ENCODE measurements at regions not wholly inside any gene's neighbourhood (a gene's known extent, or its start where the extent isn't known, plus 50 kb on each side); places are given as distances from the start of the nearest gene placed in this dataset.

- BruUV-seq (replicated peaks), result no TSS peak
- SMC1A ChIA-PET (ENCODE audit: uncharacterized antibody, unreplicated experiment), result no interaction called here
- in situ Hi-C loops (cut with MboI), result no loop called here
- H3K27ac ChIP-seq (ENCODE audit: control insufficient read depth, insufficient read depth), result no peak overlapping the region
- H4K20me1 ChIP-seq (ENCODE audit: control insufficient read depth, insufficient read depth), result no peaks in the 10 kb centered on the region
- H3K79me2 ChIP-seq (ENCODE audit: control insufficient read depth, insufficient read depth, low read length), result no peaks in the 10 kb centered on the region
- no peak overlapping the region for H3K9ac ChIP-seq (ENCODE audit: control insufficient read depth, insufficient read depth, low read length)
- DNase-seq (ENCODE audit: low read depth, low spot score) (no peak), FAIRE-seq (no peak), ATAC-seq (no peak)
- intact Hi-C loops (cut with micrococcal nuclease; ENCODE audit: unreplicated experiment), result no loop called here
- CTCF ChIA-PET, result no interaction called here
- TF ChIP-seq TAF1 (IDR thresholded peaks at IDR 0.05; ENCODE audit: borderline replicate concordance, low read depth, low read length) (no peak), EZH2 (IDR thresholded peaks at IDR 0.05; ENCODE audit: borderline replicate concordance, control insufficient read depth, low read depth, low read length) (no peak), WRNIP1 (IDR thresholded peaks at IDR 0.05; ENCODE audit: borderline replicate concordance, low read depth, low read length) (no peak), SIX5 (IDR thresholded peaks at IDR 0.05; ENCODE audit: low read depth, low read length, severe bottlenecking) (no peak), ZBED1 (IDR thresholded peaks at IDR 0.05; ENCODE audit: borderline replicate concordance) (no peak), NFXL1 (IDR thresholded peaks at IDR 0.05; ENCODE audit: borderline replicate concordance) (no peak), SUPT20H (IDR thresholded peaks at IDR 0.05; ENCODE audit: borderline replicate concordance, control insufficient read depth, low read depth, low read length) (no peak), RUNX3 (IDR thresholded peaks at IDR 0.05; ENCODE audit: low read length) (no peak), CEBPB (IDR thresholded peaks at IDR 0.05; ENCODE audit: borderline replicate concordance in 1 of 2, low read depth in 2 of 2, low read length in 2 of 2) (no peak)
- TF ChIP-seq, protein P1, sequence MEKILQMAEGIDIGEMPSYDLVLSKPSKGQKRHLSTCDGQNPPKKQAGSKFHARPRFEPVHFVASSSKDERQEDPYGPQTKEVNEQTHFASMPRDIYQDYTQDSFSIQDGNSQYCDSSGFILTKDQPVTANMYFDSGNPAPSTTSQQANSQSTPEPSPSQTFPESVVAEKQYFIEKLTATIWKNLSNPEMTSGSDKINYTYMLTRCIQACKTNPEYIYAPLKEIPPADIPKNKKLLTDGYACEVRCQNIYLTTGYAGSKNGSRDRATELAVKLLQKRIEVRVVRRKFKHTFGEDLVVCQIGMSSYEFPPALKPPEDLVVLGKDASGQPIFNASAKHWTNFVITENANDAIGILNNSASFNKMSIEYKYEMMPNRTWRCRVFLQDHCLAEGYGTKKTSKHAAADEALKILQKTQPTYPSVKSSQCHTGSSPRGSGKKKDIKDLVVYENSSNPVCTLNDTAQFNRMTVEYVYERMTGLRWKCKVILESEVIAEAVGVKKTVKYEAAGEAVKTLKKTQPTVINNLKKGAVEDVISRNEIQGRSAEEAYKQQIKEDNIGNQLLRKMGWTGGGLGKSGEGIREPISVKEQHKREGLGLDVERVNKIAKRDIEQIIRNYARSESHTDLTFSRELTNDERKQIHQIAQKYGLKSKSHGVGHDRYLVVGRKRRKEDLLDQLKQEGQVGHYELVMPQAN (conservative IDR thresholded peaks at IDR 0.05), result no peak
- TF ChIP-seq, protein P2, sequence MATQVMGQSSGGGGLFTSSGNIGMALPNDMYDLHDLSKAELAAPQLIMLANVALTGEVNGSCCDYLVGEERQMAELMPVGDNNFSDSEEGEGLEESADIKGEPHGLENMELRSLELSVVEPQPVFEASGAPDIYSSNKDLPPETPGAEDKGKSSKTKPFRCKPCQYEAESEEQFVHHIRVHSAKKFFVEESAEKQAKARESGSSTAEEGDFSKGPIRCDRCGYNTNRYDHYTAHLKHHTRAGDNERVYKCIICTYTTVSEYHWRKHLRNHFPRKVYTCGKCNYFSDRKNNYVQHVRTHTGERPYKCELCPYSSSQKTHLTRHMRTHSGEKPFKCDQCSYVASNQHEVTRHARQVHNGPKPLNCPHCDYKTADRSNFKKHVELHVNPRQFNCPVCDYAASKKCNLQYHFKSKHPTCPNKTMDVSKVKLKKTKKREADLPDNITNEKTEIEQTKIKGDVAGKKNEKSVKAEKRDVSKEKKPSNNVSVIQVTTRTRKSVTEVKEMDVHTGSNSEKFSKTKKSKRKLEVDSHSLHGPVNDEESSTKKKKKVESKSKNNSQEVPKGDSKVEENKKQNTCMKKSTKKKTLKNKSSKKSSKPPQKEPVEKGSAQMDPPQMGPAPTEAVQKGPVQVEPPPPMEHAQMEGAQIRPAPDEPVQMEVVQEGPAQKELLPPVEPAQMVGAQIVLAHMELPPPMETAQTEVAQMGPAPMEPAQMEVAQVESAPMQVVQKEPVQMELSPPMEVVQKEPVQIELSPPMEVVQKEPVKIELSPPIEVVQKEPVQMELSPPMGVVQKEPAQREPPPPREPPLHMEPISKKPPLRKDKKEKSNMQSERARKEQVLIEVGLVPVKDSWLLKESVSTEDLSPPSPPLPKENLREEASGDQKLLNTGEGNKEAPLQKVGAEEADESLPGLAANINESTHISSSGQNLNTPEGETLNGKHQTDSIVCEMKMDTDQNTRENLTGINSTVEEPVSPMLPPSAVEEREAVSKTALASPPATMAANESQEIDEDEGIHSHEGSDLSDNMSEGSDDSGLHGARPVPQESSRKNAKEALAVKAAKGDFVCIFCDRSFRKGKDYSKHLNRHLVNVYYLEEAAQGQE (IDR thresholded peaks at IDR 0.05; ENCODE audit: low read depth, low read length), result no peak
- H3K36me3 ChIP-seq (ENCODE audit: control insufficient read depth in 2 of 2, insufficient read depth in 2 of 2, low read length in 1 of 2), result no peaks in the 10 kb centered on the region
- no peaks in the 10 kb centered on the region for H3K4me1 ChIP-seq (ENCODE audit: control insufficient read depth, insufficient read depth, low read length)
- POLR2A ChIA-PET, result no interaction called here
- H3K27me3 ChIP-seq (replicated peaks in 1 of 2; ENCODE audit: control insufficient read depth in 2 of 2, insufficient read depth in 2 of 2, low read length in 1 of 2), result no peaks in the 10 kb centered on the region; a peak in 1 of 4 replicates
- RAD21 ChIA-PET (ENCODE audit: unreplicated experiment), result no interaction called here
- WGBS (ENCODE audit: insufficient coverage, insufficient replicate concordance, low lambda C conversion rate, missing lambda C conversion rate), result 5% methylated on average over 4 of the region's 4 CpGs
- H3K9me3 ChIP-seq (replicated peaks; ENCODE audit: control insufficient read depth, insufficient read depth, low read length), result no peaks in the 10 kb centered on the region
- H3K4me2 ChIP-seq (ENCODE audit: control insufficient read depth, insufficient read depth), result no peak overlapping the region
- no peak overlapping the region for H3K4me3 ChIP-seq
- no peak overlapping the region for H2AFZ ChIP-seq (ENCODE audit: control insufficient read depth, low read depth, low read length)
These were observed 227.7 kb upstream of the TENM4 start for GRCh38 chr11:79668575-79668974.
